Type B pancreatic cell (in vitro differentiated cells): ENCODE measurements at regions not wholly inside any gene's neighbourhood (a gene's known extent, or its start where the extent isn't known, plus 50 kb on each side); places are given as distances from the start of the nearest gene placed in this dataset.

Experiments used
- DNase-seq: peaks from one replicate; pipeline ENCODE4 v3.0.0; 2021; ENCODE audit warnings: mixed read lengths; ENCODE audit not compliant: unreplicated experiment; ENCODE audit errors: extremely low spot score
- H3K27ac Mint-ChIP-seq: 2 replicates; pipeline ENCODE4 v1.8.0; 2021; ENCODE audit warnings: mild to moderate bottlenecking, mixed read lengths
- H3K27me3 Mint-ChIP-seq: 2 replicates; pipeline ENCODE4 v1.8.0; 2021; ENCODE audit warnings: mixed read lengths
- H3K36me3 Mint-ChIP-seq: 2 replicates; pipeline ENCODE4 v1.8.0; 2021; ENCODE audit warnings: mixed read lengths
- H3K4me1 Mint-ChIP-seq: one replicate; pipeline ENCODE4 v1.8.0; 2021; ENCODE audit warnings: mixed read lengths; ENCODE audit not compliant: unreplicated experiment
- H3K4me3 Mint-ChIP-seq: 2 replicates; pipeline ENCODE4 v1.8.0; 2021; ENCODE audit warnings: mild to moderate bottlenecking, mixed read lengths
- H3K9me3 Mint-ChIP-seq: 2 replicates; pipeline ENCODE4 v1.8.0; 2021; ENCODE audit warnings: mixed read lengths
- CTCF ChIP-seq: fragments of 200-600 bp; sonication (generic); conservative IDR thresholded peaks from 2 replicates; pipeline ENCODE4 v1.5.0; 2021; ENCODE audit warnings: antibody characterized with exemption, mild to moderate bottlenecking

GRCh38 chr10:131729938-131730660, 170.7 kb upstream of the PPP2R2D start:
- H3K27me3 Mint-ChIP-seq, result peaks cover 9% of the 10 kb centered on the region
- H3K9me3 Mint-ChIP-seq, result peaks cover 5% of the 10 kb centered on the region
- TF ChIP-seq CTCF, result no peak
- peaks cover 4% of the 10 kb centered on the region for H3K36me3 Mint-ChIP-seq
- H3K4me3 Mint-ChIP-seq, result no peak overlapping the region
- peak; percentile 40 for DNase-seq
- peaks cover 9% of the 10 kb centered on the region for H3K4me1 Mint-ChIP-seq
- no peak overlapping the region for H3K27ac Mint-ChIP-seq

GRCh38 chr10:131730771-131731497, 169.9 kb upstream of the PPP2R2D start:
- Mint-ChIP-seq H3K27me3 (peaks cover 9% of the 10 kb centered on the region), H3K27ac (no peak overlapping the region), H3K9me3 (peaks cover 5% of the 10 kb centered on the region), H3K4me1 (peaks cover 8% of the 10 kb centered on the region), H3K36me3 (peaks cover 4% of the 10 kb centered on the region), H3K4me3 (no peak overlapping the region)
- peak; percentile 44 for DNase-seq
- TF ChIP-seq CTCF, result no peak

- H3K4me3 Mint-ChIP-seq, result no peak overlapping the region
- no peak overlapping the region for H3K27ac Mint-ChIP-seq
- H3K36me3 Mint-ChIP-seq, result peaks cover 4% of the 10 kb centered on the region
- peaks cover 4% of the 10 kb centered on the region for H3K27me3 Mint-ChIP-seq
- H3K9me3 Mint-ChIP-seq, result peaks cover 5% of the 10 kb centered on the region
- TF ChIP-seq CTCF, result no peak
- H3K4me1 Mint-ChIP-seq, result no peaks in the 10 kb centered on the region
- DNase-seq, result peak; percentile 56
Measured at GRCh38 chr10:131731780-131732630, 168.8 kb upstream of the PPP2R2D start.

GRCh38 chr10:131732631-131733127, 168.1 kb upstream of the PPP2R2D start:
- Mint-ChIP-seq H3K4me1 (no peaks in the 10 kb centered on the region), H3K36me3 (peaks cover 4% of the 10 kb centered on the region), H3K27me3 (no peaks in the 10 kb centered on the region), H3K27ac (peak overlapping the region; percentile 13), H3K9me3 (peaks cover 5% of the 10 kb centered on the region), H3K4me3 (no peak overlapping the region)
- DNase-seq, result no peak
- no peak for TF ChIP-seq CTCF

- TF ChIP-seq CTCF, result no peak
- peak; percentile 48 for DNase-seq
- peaks cover 5% of the 10 kb centered on the region for H3K9me3 Mint-ChIP-seq
- H3K4me1 Mint-ChIP-seq, result no peaks in the 10 kb centered on the region
- H3K36me3 Mint-ChIP-seq, result peaks cover 4% of the 10 kb centered on the region
- no peaks in the 10 kb centered on the region for H3K27me3 Mint-ChIP-seq
- H3K4me3 Mint-ChIP-seq, result no peak overlapping the region
- no peak overlapping the region for H3K27ac Mint-ChIP-seq
Measured at GRCh38 chr10:131733596-131733995, 167.2 kb upstream of the PPP2R2D start.
